ENCODE measurements at regions not wholly inside any gene's neighbourhood (a gene's known extent, or its start where the extent isn't known, plus 50 kb on each side); places are given as distances from the start of the nearest gene placed in this dataset.

DNA sequence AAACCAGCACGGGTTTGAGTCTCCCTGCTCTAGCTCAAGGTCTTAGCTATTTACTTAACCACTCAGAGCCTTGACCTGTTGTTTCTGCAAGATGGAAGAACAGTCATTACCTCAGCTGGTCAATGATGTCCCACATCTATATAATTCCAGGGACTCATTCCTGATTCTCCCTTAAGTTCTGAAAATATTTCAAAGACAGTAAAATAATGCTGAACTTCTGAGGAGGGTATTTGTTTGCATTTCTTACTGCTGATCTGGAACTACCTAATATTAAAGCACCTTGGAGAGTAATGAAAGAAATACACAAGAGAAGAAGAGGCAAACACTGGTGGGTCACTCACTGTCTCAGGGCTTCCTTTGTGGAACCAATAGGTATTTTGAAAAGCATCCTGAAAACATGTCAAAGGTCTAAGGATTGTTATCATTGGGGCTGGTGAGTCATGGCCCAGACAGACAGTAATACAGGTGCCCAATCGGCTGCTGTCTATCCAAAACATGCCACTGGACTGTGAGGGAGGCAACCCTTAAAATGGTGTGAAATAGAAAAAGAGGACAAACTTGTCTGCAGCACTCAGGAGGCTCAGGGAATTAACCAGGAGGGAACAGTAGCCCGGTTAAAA is 88.7 kb upstream of the EGLN3 start:
- no peaks in the 10 kb centered on the region for H3K27me3 Mint-ChIP-seq
- no peak overlapping the region for H3K4me3 Mint-ChIP-seq (ENCODE audit: low read depth)
- no peak for DNase-seq (ENCODE audit: low spot score, unreplicated experiment)
- TF ChIP-seq, protein P1, sequence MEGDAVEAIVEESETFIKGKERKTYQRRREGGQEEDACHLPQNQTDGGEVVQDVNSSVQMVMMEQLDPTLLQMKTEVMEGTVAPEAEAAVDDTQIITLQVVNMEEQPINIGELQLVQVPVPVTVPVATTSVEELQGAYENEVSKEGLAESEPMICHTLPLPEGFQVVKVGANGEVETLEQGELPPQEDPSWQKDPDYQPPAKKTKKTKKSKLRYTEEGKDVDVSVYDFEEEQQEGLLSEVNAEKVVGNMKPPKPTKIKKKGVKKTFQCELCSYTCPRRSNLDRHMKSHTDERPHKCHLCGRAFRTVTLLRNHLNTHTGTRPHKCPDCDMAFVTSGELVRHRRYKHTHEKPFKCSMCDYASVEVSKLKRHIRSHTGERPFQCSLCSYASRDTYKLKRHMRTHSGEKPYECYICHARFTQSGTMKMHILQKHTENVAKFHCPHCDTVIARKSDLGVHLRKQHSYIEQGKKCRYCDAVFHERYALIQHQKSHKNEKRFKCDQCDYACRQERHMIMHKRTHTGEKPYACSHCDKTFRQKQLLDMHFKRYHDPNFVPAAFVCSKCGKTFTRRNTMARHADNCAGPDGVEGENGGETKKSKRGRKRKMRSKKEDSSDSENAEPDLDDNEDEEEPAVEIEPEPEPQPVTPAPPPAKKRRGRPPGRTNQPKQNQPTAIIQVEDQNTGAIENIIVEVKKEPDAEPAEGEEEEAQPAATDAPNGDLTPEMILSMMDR (IDR thresholded peaks at IDR 0.05; ENCODE audit: unreplicated experiment) = no peak
- no peaks in the 10 kb centered on the region for H3K4me1 Mint-ChIP-seq (ENCODE audit: low read depth)
- H3K9me3 Mint-ChIP-seq (ENCODE audit: low read depth) = no peaks in the 10 kb centered on the region
- H3K27ac Mint-ChIP-seq = no peak overlapping the region
- no peaks in the 10 kb centered on the region for H3K36me3 Mint-ChIP-seq (ENCODE audit: insufficient read depth)

DNA sequence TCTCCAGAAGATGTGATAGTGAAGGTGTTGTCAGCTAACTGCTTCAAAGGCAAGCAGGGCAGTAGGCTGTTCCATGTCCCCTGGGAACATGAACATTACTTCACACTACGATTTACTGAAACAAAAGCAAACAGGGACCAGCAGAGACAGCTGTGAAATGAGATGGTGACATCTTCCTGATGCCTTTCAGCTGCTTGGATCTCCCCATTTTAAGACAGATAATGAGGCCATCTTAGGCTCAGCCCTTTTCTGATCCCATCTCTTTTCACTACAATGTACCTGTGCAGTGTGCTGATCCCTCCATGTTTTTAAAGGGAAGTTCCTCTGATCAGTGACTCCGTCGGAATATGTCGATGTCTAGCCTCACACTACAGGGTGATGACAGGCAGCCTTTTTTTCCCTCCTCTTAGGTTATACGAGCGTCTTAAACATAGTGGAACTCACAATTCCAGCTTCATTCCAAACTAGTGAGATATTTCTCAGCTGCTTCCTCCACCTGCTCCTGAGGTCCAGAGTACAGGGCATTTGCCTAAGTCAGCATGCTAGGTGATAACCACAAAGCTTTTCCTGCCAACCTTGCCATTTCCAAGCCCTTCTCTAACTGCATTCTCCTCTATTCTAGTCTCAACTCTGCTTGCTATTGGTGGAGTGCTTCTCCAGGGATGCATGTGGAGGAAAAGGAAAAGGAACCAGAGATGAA is 87.6 kb upstream of the EGLN3 start:
- Mint-ChIP-seq H3K27ac (no peak overlapping the region), H3K36me3 (ENCODE audit: insufficient read depth) (no peaks in the 10 kb centered on the region), H3K4me1 (ENCODE audit: low read depth) (no peaks in the 10 kb centered on the region), H3K9me3 (ENCODE audit: low read depth) (no peaks in the 10 kb centered on the region), H3K27me3 (no peaks in the 10 kb centered on the region), H3K4me3 (ENCODE audit: low read depth) (no peak overlapping the region)
- TF ChIP-seq, protein P1 (IDR thresholded peaks at IDR 0.05; ENCODE audit: unreplicated experiment) = no peak
- no peak for DNase-seq (ENCODE audit: low spot score, unreplicated experiment)

DNA sequence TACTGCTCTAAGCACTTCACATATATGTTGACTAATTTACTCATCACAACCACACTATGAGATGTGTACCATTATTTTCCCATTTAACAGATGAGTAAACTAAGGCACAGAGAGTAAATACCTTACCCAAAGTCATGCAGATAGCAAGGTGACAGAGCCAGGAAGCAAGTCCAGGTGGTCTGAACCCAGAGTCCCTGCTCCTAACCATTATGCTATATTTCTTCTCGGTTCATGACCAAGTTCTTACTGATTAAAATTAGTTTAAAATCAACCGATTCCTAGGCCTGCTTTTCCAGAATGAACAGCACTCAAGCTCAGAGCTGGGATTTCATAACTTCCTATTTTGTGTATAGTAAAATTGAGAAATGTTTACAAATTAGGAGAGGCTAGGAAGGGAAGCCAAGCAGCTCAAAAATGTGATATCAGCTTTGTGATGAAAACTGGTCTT is 85.5 kb upstream of the EGLN3 start:
- H3K27me3 Mint-ChIP-seq = no peaks in the 10 kb centered on the region

DNA sequence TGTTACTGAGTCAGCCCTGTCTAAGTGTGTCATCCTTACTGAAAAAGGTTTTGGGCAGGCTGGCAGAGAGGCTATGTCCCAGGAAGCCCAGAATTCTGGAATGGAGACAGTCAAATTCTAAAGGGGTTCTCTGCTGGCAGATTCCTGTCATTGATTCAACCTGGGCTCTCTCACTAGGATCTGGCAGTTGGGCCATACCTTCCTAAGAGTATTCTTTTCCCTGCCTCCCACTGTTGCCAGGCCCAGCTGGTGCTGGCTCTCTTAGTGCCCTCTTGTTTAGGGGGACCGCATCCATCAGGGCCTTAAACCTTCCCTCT is 85.0 kb upstream of the EGLN3 start:
- H3K9me3 Mint-ChIP-seq (ENCODE audit: low read depth) = no peaks in the 10 kb centered on the region
- H3K27ac Mint-ChIP-seq = no peak overlapping the region
- TF ChIP-seq, protein P1 (IDR thresholded peaks at IDR 0.05; ENCODE audit: unreplicated experiment) = no peak
- no peak overlapping the region for H3K4me3 Mint-ChIP-seq (ENCODE audit: low read depth)
- DNase-seq (ENCODE audit: low spot score, unreplicated experiment) = no peak
- no peaks in the 10 kb centered on the region for H3K27me3 Mint-ChIP-seq
- H3K36me3 Mint-ChIP-seq (ENCODE audit: insufficient read depth) = no peaks in the 10 kb centered on the region
- peaks cover 7% of the 10 kb centered on the region for H3K4me1 Mint-ChIP-seq (ENCODE audit: low read depth)

More for the DNA sequence above, 85.5 kb upstream of the EGLN3 start:
- Mint-ChIP-seq H3K9me3 (ENCODE audit: low read depth) (no peaks in the 10 kb centered on the region), H3K36me3 (ENCODE audit: insufficient read depth) (no peaks in the 10 kb centered on the region), H3K4me1 (ENCODE audit: low read depth) (peaks cover 6% of the 10 kb centered on the region), H3K27ac (no peak overlapping the region), H3K4me3 (ENCODE audit: low read depth) (no peak overlapping the region)
- TF ChIP-seq, protein P1 (IDR thresholded peaks at IDR 0.05; ENCODE audit: unreplicated experiment) = no peak
- DNase-seq (ENCODE audit: low spot score, unreplicated experiment) = no peak

DNA sequence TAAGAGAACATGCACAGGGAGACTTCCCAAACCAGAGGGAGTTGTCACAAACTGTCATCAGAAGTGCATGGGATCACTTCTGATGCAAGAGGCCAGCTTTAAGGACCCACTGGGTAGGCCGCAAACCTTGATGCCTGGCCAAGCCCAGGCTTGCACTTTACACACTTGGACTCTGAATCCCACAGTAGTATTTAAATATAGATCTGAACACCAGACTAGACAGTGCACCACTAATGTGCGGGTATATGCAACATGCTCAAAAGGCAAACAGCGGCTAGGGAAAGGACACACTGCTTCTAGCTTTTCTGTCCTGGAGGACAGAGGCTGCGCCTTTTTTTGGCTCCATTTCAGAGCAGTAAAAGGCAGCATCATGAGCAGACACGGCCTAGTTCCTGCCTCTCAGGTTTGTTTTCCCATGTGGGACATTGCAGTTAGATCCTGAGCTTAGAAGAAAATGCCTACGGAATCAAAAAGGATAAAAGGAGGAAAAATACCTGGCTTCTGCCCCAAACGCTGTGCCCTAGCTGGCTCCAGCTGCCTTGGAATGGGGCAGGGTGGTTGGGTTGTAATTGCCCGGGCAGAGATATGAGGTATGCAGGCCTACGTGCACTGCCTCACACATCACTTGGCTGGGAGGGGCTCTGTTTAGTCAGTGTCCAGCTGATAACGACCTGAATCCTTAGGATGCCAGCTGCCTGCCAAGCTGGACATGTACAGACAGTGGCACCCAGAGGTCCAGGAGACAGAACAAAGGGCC is 84.5 kb upstream of the EGLN3 start:
- Mint-ChIP-seq H3K4me1 (ENCODE audit: low read depth) (peaks cover 10% of the 10 kb centered on the region), H3K4me3 (ENCODE audit: low read depth) (no peak overlapping the region), H3K36me3 (ENCODE audit: insufficient read depth) (no peaks in the 10 kb centered on the region), H3K27me3 (no peaks in the 10 kb centered on the region), H3K9me3 (ENCODE audit: low read depth) (no peaks in the 10 kb centered on the region), H3K27ac (no peak overlapping the region)
- TF ChIP-seq, protein P1 (IDR thresholded peaks at IDR 0.05; ENCODE audit: unreplicated experiment) = no peak
- no peak for DNase-seq (ENCODE audit: low spot score, unreplicated experiment)
